NT2/D1 (cell line): ENCODE measurements at regions not wholly inside any gene's neighbourhood (a gene's known extent, or its start where the extent isn't known, plus 50 kb on each side); places are given as distances from the start of the nearest gene placed in this dataset.

Source experiments
- SUZ12 ChIP-seq: IDR thresholded peaks from 2 replicates; pipeline ENCODE4 v1.6.1; 2011; ENCODE audit not compliant: insufficient read length, insufficient read depth; ENCODE audit errors: extremely low read depth
- YY1 ChIP-seq: IDR thresholded peaks from 2 replicates; pipeline ENCODE4 v1.6.1; 2011; ENCODE audit not compliant: insufficient read length, insufficient read depth

GRCh38 chr2:155162494-155162893 lies 464.0 kb downstream of the KCNJ3 start:
- TF ChIP-seq YY1 (no peak), SUZ12 (no peak)
